Astrocyte of the cerebellum (primary cell): ENCODE measurements at regions not wholly inside any gene's neighbourhood (a gene's known extent, or its start where the extent isn't known, plus 50 kb on each side); places are given as distances from the start of the nearest gene placed in this dataset.

Experiments used
- DNase-seq: peaks from one replicate; pipeline ENCODE4 v3.0.0-alpha.2; 2011; ENCODE audit warnings: low read depth
- H3K4me3 ChIP-seq: 2 replicates; pipeline ENCODE4 v1.5.1; 2011; ENCODE audit warnings: mild to moderate bottlenecking, low read depth, low read length, moderate library complexity
- CTCF ChIP-seq: IDR thresholded peaks from 2 replicates; pipeline ENCODE4 v1.5.1; 2012; ENCODE audit warnings: low read length, low read depth, moderate library complexity, mild to moderate bottlenecking; ENCODE audit errors: missing control alignments
- in situ Hi-C: cut with HindIII; loops from 2 replicates; pipeline ENCODE4 v1.10.0; 2017; ENCODE audit warnings: low sequenced_read_pairs

GRCh38 chr3:30504939-30505338, 101.5 kb upstream of the TGFBR2 start:
- H3K4me3 ChIP-seq: no peak overlapping the region
- no peak for TF ChIP-seq CTCF
- in situ Hi-C loops: no loop called here
- DNase-seq: no peak

- TF ChIP-seq CTCF: no peak
- in situ Hi-C loops: no loop called here
- H3K4me3 ChIP-seq: no peak overlapping the region
- DNase-seq: no peak
These were observed 100.4 kb upstream of the TGFBR2 start for GRCh38 chr3:30505866-30506520.

- TF ChIP-seq CTCF: no peak
- no peak for DNase-seq
- in situ Hi-C loops: no loop called here
- no peak overlapping the region for H3K4me3 ChIP-seq
These were observed 98.1 kb upstream of the TGFBR2 start for GRCh38 chr3:30508339-30508738.

- in situ Hi-C loops: loop anchor here (5.0 kb wide), 1 partner anchor 92 kb away; no protein-coding TSS in a partner anchor
- no peak overlapping the region for H3K4me3 ChIP-seq
- DNase-seq: peak; percentile 67
- TF ChIP-seq CTCF: no peak
These were observed 95.8 kb upstream of the TGFBR2 start for GRCh38 chr3:30510596-30510995.

- DNase-seq: peak; percentile 62
- in situ Hi-C loops: loop anchor here (5.0 kb wide), 1 partner anchor 91 kb away; no protein-coding TSS in a partner anchor
- no peak for TF ChIP-seq CTCF
- no peak overlapping the region for H3K4me3 ChIP-seq
These were observed 94.7 kb upstream of the TGFBR2 start for GRCh38 chr3:30511524-30512251.

- no peak for TF ChIP-seq CTCF
- no peak overlapping the region for H3K4me3 ChIP-seq
- DNase-seq: no peak
- in situ Hi-C loops: loop anchor here (5.0 kb wide), 1 partner anchor 90 kb away; no protein-coding TSS in a partner anchor
These were observed 93.8 kb upstream of the TGFBR2 start for GRCh38 chr3:30512576-30512975.
